GM12865 (cell line): ENCODE measurements at regions not wholly inside any gene's neighbourhood (a gene's known extent, or its start where the extent isn't known, plus 50 kb on each side); places are given as distances from the start of the nearest gene placed in this dataset.
"Not testable (repeated sequence)": the region's sequence is repeated elsewhere in the genome, so short reads cannot be mapped to it uniquely, and the experiment has no call there.

Source experiments
- DNase-seq: peaks from one replicate; pipeline ENCODE4 v3.0.0; 2010; ENCODE audit warnings: low read depth
- H3K4me3 ChIP-seq: 2 replicates; pipeline ENCODE4 v1.5.1; 2011; ENCODE audit warnings: mild to moderate bottlenecking, low read depth, low read length, control low read depth
- CTCF ChIP-seq: IDR thresholded peaks from 2 replicates; pipeline ENCODE4 v1.5.1; 2011; ENCODE audit warnings: low read length, control low read depth, low read depth, inconsistent platforms; ENCODE audit not compliant: insufficient read depth; ENCODE audit errors: missing control alignments

- TF ChIP-seq CTCF = no peak
- no peak overlapping the region for H3K4me3 ChIP-seq
- DNase-seq = no peak
These were observed 59.8 kb upstream of the ZPLD1 start for GRCh38 chr3:102374863-102375634.

GRCh38 chr3:102378216-102378615 lies 56.6 kb upstream of the ZPLD1 start:
- H3K4me3 ChIP-seq = no peak overlapping the region
- DNase-seq = no peak

GRCh38 chr3:102382201-102382600 lies 52.6 kb upstream of the ZPLD1 start:
- DNase-seq, H3K4me3 ChIP-seq: not testable (repeated sequence)

More at GRCh38 chr3:102378216-102378615, 56.6 kb upstream of the ZPLD1 start:
- TF ChIP-seq CTCF = no peak
